Activated naive CD4-positive, alpha-beta T cell treated with anti-CD3 and anti-CD28 coated beads, Interleukin-2, amount 10 ng/mL, durations not matched to agents 7 days and 5 days (primary cell): ENCODE measurements at regions not wholly inside any gene's neighbourhood (a gene's known extent, or its start where the extent isn't known, plus 50 kb on each side); places are given as distances from the start of the nearest gene placed in this dataset.

Experiments used
- CTCF ChIA-PET: fragments of 350-600 bp; sonication (Branson Sonifier 250); formaldehyde crosslinking; loops from one replicate; lab custom pipeline; 2021; ENCODE audit warnings: antibody characterized with exemption; lab: Charles Lee
- DNase-seq: peaks from one replicate; pipeline ENCODE4 v3.0.0-alpha.2; 2020
- H3K27ac Mint-ChIP-seq: one replicate; pipeline ENCODE4 v1.8.0; 2021; ENCODE audit warnings: mild to moderate bottlenecking, moderate library complexity, mixed read lengths
- H3K27me3 Mint-ChIP-seq: one replicate; pipeline ENCODE4 v1.8.0; 2021; ENCODE audit warnings: mild to moderate bottlenecking, mixed read lengths
- H3K36me3 Mint-ChIP-seq: one replicate; pipeline ENCODE4 v1.8.0; 2021; ENCODE audit warnings: mixed read lengths
- H3K4me1 Mint-ChIP-seq: one replicate; pipeline ENCODE4 v1.8.0; 2021; ENCODE audit warnings: mixed read lengths
- H3K4me3 Mint-ChIP-seq: one replicate; pipeline ENCODE4 v1.8.0; 2021; ENCODE audit warnings: mild to moderate bottlenecking, moderate library complexity, mixed read lengths
- H3K9me3 Mint-ChIP-seq: one replicate; pipeline ENCODE4 v1.8.0; 2021; ENCODE audit warnings: mixed read lengths

- Mint-ChIP-seq H3K4me3 (no peak overlapping the region), H3K9me3 (no peaks in the 10 kb centered on the region)
These were observed 91.0 kb upstream of the EEA1 start for GRCh38 chr12:93019975-93020630.

DNA sequence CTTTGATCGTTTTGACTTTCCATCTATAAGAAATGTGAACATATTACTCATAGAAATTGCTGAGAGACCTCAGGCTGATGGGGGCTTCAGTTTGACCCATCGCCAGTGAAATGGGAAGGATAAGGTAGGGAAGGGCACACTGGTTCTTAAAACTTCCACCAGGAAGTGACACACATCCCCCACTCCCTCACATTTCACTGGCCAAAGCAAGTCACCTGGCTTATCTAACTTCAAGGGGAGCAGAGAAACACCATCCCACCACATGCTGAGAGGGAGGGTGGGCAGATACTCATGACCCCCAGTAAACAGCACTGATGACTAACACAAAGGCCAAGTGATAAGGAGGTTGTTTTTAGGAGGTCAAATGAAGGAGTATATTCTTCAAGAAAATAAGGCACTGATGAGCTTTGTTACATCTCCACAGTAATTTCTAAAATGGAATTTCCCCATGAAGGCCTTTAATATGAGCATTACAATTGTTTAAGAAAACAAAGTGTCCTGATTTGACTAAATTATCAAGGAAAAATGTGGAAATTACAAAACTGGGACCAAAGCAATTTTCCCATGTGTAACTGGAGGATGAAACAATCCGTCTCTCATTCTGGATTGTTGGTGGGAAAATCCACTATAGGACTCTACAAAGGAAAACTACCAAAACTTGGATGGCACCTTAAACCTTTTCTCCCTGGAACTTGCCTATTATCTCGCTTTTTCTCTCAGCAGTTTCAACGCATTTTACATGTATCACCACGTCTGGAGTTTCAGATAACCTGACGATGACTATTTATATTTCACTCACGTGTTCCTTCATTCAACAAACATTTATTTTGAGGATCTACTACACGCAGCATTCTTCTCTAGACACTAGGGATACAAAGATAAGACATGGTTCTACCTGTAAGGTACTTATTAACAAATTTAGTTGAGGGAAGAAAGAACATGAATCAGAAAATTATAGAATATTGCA lies 91.8 kb upstream of the EEA1 start:
- no peak for DNase-seq
- no peaks in the 10 kb centered on the region for H3K4me1 Mint-ChIP-seq
- no peak overlapping the region for H3K27ac Mint-ChIP-seq
- no peaks in the 10 kb centered on the region for H3K9me3 Mint-ChIP-seq
- H3K27me3 Mint-ChIP-seq, result no peaks in the 10 kb centered on the region
- CTCF ChIA-PET, result no interaction called here
- H3K4me3 Mint-ChIP-seq, result no peak overlapping the region
- H3K36me3 Mint-ChIP-seq, result no peaks in the 10 kb centered on the region

More at GRCh38 chr12:93019975-93020630, 91.0 kb upstream of the EEA1 start:
- CTCF ChIA-PET, result no interaction called here
- DNase-seq, result no peak
- H3K27me3 Mint-ChIP-seq, result no peaks in the 10 kb centered on the region
- H3K36me3 Mint-ChIP-seq, result no peaks in the 10 kb centered on the region
- H3K27ac Mint-ChIP-seq, result no peak overlapping the region
- H3K4me1 Mint-ChIP-seq, result no peaks in the 10 kb centered on the region

DNA sequence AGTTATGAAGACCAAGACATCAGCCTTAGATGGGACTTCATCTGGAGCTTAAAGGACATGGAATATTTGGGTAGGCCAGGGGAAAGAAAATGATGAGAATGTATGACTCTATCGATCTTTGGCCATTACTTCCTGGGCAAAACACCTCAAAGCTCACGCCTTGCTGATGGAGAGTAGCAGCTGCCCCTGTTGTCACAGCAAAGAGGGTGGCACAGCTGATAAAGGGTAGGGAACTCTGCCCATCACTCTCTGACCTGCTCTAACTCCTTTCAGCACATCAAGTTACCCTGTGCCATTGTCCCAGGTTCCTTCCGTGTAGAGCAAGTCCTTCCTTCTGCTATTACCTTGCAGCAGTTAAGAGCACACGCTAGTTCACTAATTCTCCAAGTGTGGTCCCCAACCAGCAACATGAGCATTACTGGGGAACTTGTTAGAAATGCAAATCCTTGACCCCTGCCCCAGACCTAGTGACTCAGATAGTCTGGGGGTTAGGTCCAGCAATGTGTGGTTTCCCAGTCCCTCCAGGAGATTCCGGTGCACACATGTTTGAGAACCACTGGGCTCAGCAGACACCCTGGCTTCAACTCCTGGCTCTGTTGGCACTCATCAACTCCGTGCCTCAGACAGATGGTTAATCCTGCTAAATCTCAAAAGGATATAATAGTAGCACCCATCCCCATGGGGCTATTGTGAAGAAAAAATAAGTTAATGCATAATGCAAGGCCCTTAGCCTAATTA lies 93.7 kb upstream of the EEA1 start:
- H3K27ac Mint-ChIP-seq, result no peak overlapping the region
- H3K4me1 Mint-ChIP-seq, result no peaks in the 10 kb centered on the region
- no peak overlapping the region for H3K4me3 Mint-ChIP-seq
- H3K36me3 Mint-ChIP-seq, result no peaks in the 10 kb centered on the region
- DNase-seq, result no peak
- peaks cover 3% of the 10 kb centered on the region for H3K27me3 Mint-ChIP-seq
- no peaks in the 10 kb centered on the region for H3K9me3 Mint-ChIP-seq
- CTCF ChIA-PET, result no interaction called here

DNA sequence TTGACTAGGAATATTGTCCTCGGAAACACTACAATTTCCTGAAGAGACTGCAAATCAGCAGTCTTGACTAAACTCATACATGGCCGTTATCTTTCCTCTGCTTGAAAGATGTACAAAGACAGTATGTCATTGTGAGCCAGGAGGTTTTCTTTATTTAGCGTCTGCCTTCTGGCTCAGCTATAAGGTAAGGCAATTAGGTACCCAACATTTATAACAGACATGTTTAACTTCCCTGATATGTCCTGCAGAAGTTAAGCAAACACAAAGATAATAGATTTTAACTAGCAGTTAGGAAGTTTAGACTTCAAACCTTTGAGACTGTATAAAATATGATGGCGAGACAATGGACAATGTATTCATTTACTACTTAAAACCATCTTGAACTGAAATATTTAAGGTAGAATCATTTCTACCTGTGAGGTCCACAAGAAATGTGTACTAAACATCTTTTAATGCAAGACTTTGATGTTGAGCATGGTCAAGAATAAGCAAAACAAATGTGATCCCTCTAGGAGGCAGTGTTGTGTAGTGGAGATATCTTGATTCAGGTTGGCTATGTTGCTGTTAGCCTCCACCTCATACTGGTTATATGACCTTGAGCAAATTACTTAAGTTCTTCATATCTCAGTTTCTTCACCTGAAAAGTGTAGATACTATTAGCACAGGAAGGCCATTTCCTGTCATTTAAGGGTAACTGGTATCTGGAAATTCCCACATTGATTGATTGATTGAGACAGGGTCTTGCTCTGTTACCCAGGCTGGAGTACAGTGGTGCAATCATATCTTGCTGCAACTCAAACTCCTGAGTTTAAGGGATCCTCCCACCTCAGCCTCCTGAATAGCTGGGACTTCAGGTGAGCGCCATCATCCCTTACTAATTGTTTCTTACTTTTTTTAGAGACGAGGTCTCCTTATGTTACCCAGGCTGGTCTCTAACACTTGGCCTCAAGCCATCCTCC lies 96.3 kb upstream of the EEA1 start:
- H3K36me3 Mint-ChIP-seq, result no peaks in the 10 kb centered on the region
- peaks cover 3% of the 10 kb centered on the region for H3K27me3 Mint-ChIP-seq
- no peak overlapping the region for H3K27ac Mint-ChIP-seq
- H3K4me3 Mint-ChIP-seq, result no peak overlapping the region
- H3K4me1 Mint-ChIP-seq, result no peaks in the 10 kb centered on the region
- CTCF ChIA-PET, result no interaction called here
- DNase-seq, result no peak
- no peaks in the 10 kb centered on the region for H3K9me3 Mint-ChIP-seq

- H3K36me3 Mint-ChIP-seq, result no peaks in the 10 kb centered on the region
- H3K4me3 Mint-ChIP-seq, result no peak overlapping the region
- DNase-seq, result no peak
- no peak overlapping the region for H3K27ac Mint-ChIP-seq
- peaks cover 3% of the 10 kb centered on the region for H3K27me3 Mint-ChIP-seq
- CTCF ChIA-PET, result interaction anchor here (1.3 kb wide), 1 partner anchor 370 kb away, joined by 3 read pairs; no protein-coding TSS in a partner anchor
- no peaks in the 10 kb centered on the region for H3K4me1 Mint-ChIP-seq
- H3K9me3 Mint-ChIP-seq, result no peaks in the 10 kb centered on the region
These were observed 97.9 kb upstream of the EEA1 start for GRCh38 chr12:93027041-93027440.

- H3K9me3 Mint-ChIP-seq, result no peaks in the 10 kb centered on the region
- no peak for DNase-seq
- no peaks in the 10 kb centered on the region for H3K36me3 Mint-ChIP-seq
- no peaks in the 10 kb centered on the region for H3K4me1 Mint-ChIP-seq
- peaks cover 3% of the 10 kb centered on the region for H3K27me3 Mint-ChIP-seq
- CTCF ChIA-PET, result no interaction called here
- no peak overlapping the region for H3K27ac Mint-ChIP-seq
- no peak overlapping the region for H3K4me3 Mint-ChIP-seq
These were observed 100.0 kb upstream of the EEA1 start for GRCh38 chr12:93029091-93029490.

- H3K27me3 Mint-ChIP-seq, result peaks cover 3% of the 10 kb centered on the region
- no peaks in the 10 kb centered on the region for H3K36me3 Mint-ChIP-seq
- H3K9me3 Mint-ChIP-seq, result no peaks in the 10 kb centered on the region
- no peak for DNase-seq
- no peak overlapping the region for H3K4me3 Mint-ChIP-seq
- H3K4me1 Mint-ChIP-seq, result no peaks in the 10 kb centered on the region
- CTCF ChIA-PET, result no interaction called here
- no peak overlapping the region for H3K27ac Mint-ChIP-seq
These were observed 101.9 kb upstream of the EEA1 start for GRCh38 chr12:93031028-93031427.

DNA sequence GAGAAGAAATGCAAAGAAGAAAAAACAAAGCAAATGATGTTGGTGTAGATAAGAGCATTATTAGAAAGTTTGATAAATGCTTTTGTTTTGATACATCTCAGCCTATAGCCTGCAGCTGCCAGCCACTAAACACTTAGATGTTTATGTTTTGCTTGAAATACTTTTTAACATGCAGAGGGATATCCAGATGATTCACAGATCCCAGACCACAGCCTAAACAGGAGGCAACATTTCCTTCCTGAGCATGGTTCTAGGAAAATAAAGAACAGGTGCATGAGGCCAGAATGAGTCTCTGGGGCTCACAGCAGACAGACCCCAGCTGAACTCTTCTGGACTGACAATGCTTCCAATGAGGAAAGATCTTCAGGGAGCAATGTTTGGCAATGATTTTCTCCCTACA lies 103.7 kb upstream of the EEA1 start:
- H3K27me3 Mint-ChIP-seq, result peaks cover 3% of the 10 kb centered on the region
- H3K4me3 Mint-ChIP-seq, result no peak overlapping the region
- H3K9me3 Mint-ChIP-seq, result no peaks in the 10 kb centered on the region
- CTCF ChIA-PET, result no interaction called here
- DNase-seq, result no peak
- no peaks in the 10 kb centered on the region for H3K36me3 Mint-ChIP-seq
- no peaks in the 10 kb centered on the region for H3K4me1 Mint-ChIP-seq
- H3K27ac Mint-ChIP-seq, result no peak overlapping the region

GRCh38 chr12:93033948-93034347 lies 104.9 kb upstream of the EEA1 start:
- no peaks in the 10 kb centered on the region for H3K9me3 Mint-ChIP-seq
- no peaks in the 10 kb centered on the region for H3K4me1 Mint-ChIP-seq
- no peak overlapping the region for H3K27ac Mint-ChIP-seq
- H3K36me3 Mint-ChIP-seq, result no peaks in the 10 kb centered on the region
- no peak for DNase-seq
- CTCF ChIA-PET, result no interaction called here
- H3K4me3 Mint-ChIP-seq, result no peak overlapping the region
- peaks cover 3% of the 10 kb centered on the region for H3K27me3 Mint-ChIP-seq

DNA sequence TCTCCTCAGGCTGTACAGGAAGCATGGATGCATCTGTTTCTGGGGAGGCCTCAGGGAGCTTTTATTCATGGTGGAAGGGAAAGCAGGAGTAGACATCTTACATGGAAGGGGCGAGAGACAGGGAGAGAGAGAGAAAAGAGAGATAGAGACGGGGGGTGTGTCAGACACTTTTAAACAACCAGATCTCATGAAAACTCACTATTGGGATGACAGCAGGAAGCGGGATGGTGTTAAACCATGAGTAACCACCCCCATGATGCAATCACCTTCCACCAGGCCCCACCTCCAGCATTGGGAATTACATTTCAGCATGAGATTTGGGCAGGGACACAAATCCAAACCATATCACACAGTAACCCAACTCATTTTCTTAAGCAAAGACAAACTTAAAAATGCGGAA lies 110.0 kb upstream of the EEA1 start:
- Mint-ChIP-seq H3K4me3 (no peak overlapping the region), H3K27me3 (peaks cover 3% of the 10 kb centered on the region), H3K9me3 (no peaks in the 10 kb centered on the region), H3K27ac (no peak overlapping the region), H3K4me1 (no peaks in the 10 kb centered on the region), H3K36me3 (no peaks in the 10 kb centered on the region)
- CTCF ChIA-PET, result no interaction called here
- DNase-seq, result no peak

- Mint-ChIP-seq H3K27me3 (peaks cover 3% of the 10 kb centered on the region), H3K4me3 (no peak overlapping the region), H3K36me3 (no peaks in the 10 kb centered on the region), H3K4me1 (no peaks in the 10 kb centered on the region), H3K27ac (no peak overlapping the region), H3K9me3 (no peaks in the 10 kb centered on the region)
- no peak for DNase-seq
- CTCF ChIA-PET, result no interaction called here
These were observed 110.8 kb upstream of the EEA1 start for GRCh38 chr12:93039930-93040329.

- no peaks in the 10 kb centered on the region for H3K9me3 Mint-ChIP-seq
- H3K36me3 Mint-ChIP-seq, result no peaks in the 10 kb centered on the region
- CTCF ChIA-PET, result no interaction called here
- peaks cover 3% of the 10 kb centered on the region for H3K27me3 Mint-ChIP-seq
- H3K27ac Mint-ChIP-seq, result no peak overlapping the region
- no peak overlapping the region for H3K4me3 Mint-ChIP-seq
- no peaks in the 10 kb centered on the region for H3K4me1 Mint-ChIP-seq
- no peak for DNase-seq
These were observed 111.3 kb upstream of the EEA1 start for GRCh38 chr12:93040367-93040766.

- Mint-ChIP-seq H3K27ac (no peak overlapping the region), H3K27me3 (peaks cover 3% of the 10 kb centered on the region), H3K36me3 (no peaks in the 10 kb centered on the region), H3K4me3 (no peak overlapping the region), H3K9me3 (no peaks in the 10 kb centered on the region), H3K4me1 (no peaks in the 10 kb centered on the region)
- DNase-seq, result no peak
- CTCF ChIA-PET, result interaction anchor here (0.8 kb wide), 1 partner anchor 56 kb away, joined by 4 read pairs; no protein-coding TSS in a partner anchor
These were observed 112.3 kb upstream of the EEA1 start for GRCh38 chr12:93041416-93041815.
